Esophagus muscularis mucosa (tissue), 4 donors: ENCODE measurements at regions not wholly inside any gene's neighbourhood (a gene's known extent, or its start where the extent isn't known, plus 50 kb on each side); places are given as distances from the start of the nearest gene placed in this dataset.

Experiments
- DNase-seq: peaks from one replicate; pipeline ENCODE4 v3.0.0-alpha.2; 2017; ENCODE audit errors: extremely low spot score
- H3K27ac ChIP-seq, 4 donors: fragments of 200-600 bp; sonication (generic); replicated peaks in 1 of 4; 1 replicate in 3 of 4; 2 replicates in 1 of 4; pipeline ENCODE4 v1.5.1; 2016 to 2019; ENCODE audit warnings: mild to moderate bottlenecking in 1 of 4
- H3K27me3 ChIP-seq, 4 donors: fragments of 200-600 bp; sonication (generic); one replicate each; pipeline versions ENCODE4 v1.5.1 to v1.6.0; 2016 to 2019
- H3K36me3 ChIP-seq, 4 donors: fragments of 200-600 bp; sonication (generic); one replicate each; pipeline ENCODE4 v1.5.1; 2016 to 2019
- H3K4me1 ChIP-seq, 4 donors: fragments of 200-600 bp; sonication (generic); one replicate each; pipeline ENCODE4 v1.5.1; 2016 to 2019
- H3K4me3 ChIP-seq, 4 donors: fragments of 200-600 bp; sonication (generic); 1 replicate in 2 of 4; 2 replicates in 2 of 4; pipeline ENCODE4 v1.5.1; 2016 to 2019; ENCODE audit warnings: mild to moderate bottlenecking in 4 of 4, moderate library complexity in 1 of 4
- H3K9me3 ChIP-seq, 4 donors: fragments of 200-600 bp; sonication (generic); 1 replicate in 3 of 4; 2 replicates in 1 of 4; pipeline ENCODE4 v1.5.1; 2016 to 2019
- EP300 ChIP-seq: sonication (generic); formaldehyde crosslinking; IDR thresholded peaks from one replicate; pipeline ENCODE4 v1.6.1; 2017; ENCODE audit warnings: antibody characterized with exemption
- POLR2A ChIP-seq: fragments of 450-650 bp; IDR thresholded peaks from one replicate; pipeline ENCODE4 v1.6.1; 2017; ENCODE audit warnings: antibody characterized with exemption, moderate library complexity, mild to moderate bottlenecking, low read depth
- POLR2AphosphoS5 ChIP-seq, 2 donors: sonication (generic); formaldehyde crosslinking; IDR thresholded peaks; one replicate each; pipeline ENCODE4 v1.6.1; 2017; ENCODE audit warnings: antibody characterized with exemption in 2 of 2
- WGBS: methylation state at CpG from one replicate; pipeline ENCODE4 v1.1.5; 2018; 5-methylcytosine and 5-hydroxymethylcytosine counted together
- intact Hi-C: fragments of 100-400 bp; cut with DNase I; formaldehyde crosslinking; loops from one replicate; pipeline ENCODE4 v1.15.1; 2023
- TF ChIP-seq, protein P1 (sequence below), 3 experiments: fragments of 200-600 bp in 2 of 3; fragments of 450-650 bp in 1 of 3; sonication (generic) in 2 of 3; IDR thresholded peaks; one replicate each; pipeline ENCODE4 v1.5.1; 2017 to 2019; ENCODE audit warnings: antibody characterized with exemption in 3 of 3, mild to moderate bottlenecking in 2 of 3, moderate library complexity in 1 of 3

DNA sequence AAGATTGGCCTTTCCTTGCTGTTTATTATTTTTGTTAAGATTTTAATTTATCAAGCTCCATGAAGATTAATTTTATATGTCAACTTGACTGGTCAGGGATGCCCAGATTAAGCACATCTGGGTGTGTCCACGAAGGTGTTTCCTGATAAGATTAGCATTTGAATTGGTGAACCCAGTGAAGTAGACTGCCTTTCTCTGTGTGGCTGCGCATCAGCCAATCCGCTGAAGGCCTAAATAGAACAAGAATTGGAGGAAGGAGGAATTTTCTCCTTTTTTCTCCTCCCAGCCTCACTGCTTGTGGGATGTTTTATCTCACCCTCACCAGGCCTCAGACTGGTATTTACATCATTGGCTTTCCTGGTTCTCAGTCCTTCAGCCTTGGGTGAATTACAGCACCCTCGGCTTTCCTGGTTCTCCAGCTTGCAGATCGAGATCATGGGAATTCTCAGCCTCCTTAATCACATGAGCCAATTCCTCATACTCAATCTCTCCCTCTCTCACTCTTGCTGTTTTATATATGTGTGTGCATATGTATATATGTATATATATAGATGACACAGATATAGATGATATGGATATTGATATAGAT, 135.4 kb upstream of the SPEF2 start:
- Histone ChIP-seq H3K36me3 (no peaks in the 10 kb centered on the region), H3K4me1 (no peaks in the 10 kb centered on the region), H3K9me3 (no peaks in the 10 kb centered on the region), H3K4me3 (no peak overlapping the region), H3K27me3 (no peaks in the 10 kb centered on the region), H3K27ac (no peak overlapping the region)
- intact Hi-C loops, result no loop called here
- 87% methylated on average over 5 of the region's 5 CpGs for WGBS
- TF ChIP-seq EP300, result no peak
- no peak for TF ChIP-seq POLR2A
- TF ChIP-seq POLR2AphosphoS5 (IDR thresholded peaks at IDR 0.05), result no peak
- TF ChIP-seq, protein P1, sequence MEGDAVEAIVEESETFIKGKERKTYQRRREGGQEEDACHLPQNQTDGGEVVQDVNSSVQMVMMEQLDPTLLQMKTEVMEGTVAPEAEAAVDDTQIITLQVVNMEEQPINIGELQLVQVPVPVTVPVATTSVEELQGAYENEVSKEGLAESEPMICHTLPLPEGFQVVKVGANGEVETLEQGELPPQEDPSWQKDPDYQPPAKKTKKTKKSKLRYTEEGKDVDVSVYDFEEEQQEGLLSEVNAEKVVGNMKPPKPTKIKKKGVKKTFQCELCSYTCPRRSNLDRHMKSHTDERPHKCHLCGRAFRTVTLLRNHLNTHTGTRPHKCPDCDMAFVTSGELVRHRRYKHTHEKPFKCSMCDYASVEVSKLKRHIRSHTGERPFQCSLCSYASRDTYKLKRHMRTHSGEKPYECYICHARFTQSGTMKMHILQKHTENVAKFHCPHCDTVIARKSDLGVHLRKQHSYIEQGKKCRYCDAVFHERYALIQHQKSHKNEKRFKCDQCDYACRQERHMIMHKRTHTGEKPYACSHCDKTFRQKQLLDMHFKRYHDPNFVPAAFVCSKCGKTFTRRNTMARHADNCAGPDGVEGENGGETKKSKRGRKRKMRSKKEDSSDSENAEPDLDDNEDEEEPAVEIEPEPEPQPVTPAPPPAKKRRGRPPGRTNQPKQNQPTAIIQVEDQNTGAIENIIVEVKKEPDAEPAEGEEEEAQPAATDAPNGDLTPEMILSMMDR (IDR thresholded peaks at IDR 0.05), result no peak
- DNase-seq, result no peak

DNA sequence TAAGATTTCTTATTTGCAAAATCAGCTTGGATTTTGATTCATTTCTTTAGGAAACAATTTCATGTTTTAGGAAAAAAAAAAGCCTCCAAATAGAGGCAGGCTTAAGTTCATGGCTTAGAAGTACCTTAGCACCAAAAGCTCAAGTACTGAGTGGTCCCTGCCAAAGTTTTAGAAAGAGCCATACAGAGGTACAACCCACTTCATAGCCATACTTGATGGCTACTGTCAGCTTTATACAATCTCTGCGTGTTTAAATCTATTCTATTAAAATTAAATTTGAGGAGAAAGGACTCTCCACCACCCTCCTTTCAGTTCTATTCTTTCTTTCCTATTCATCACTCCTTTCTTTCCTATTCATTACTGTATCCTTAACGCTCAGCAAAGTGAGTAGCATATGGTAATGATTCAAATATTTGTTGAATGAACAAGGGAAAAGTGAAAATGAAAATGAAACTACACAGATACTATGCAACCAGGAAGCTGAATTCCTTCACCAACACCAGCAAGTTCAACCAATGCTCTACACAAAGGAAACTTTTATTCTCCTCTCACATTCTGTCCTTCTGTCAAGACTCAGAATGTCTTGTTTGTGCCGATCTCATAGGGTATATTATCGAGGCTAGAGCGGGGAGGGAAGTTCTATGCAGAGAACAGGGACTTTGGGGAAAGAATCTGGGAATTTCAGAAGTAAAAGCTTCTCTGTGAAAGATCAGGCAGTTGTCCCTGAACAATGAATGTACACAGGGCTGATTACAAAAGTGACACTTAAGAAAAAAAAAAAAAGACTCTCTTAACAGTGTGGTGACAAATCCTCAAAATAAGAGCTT, 138.6 kb upstream of the SPEF2 start:
- WGBS, result 68% methylated on average over 5 of the region's 5 CpGs
- Histone ChIP-seq H3K9me3 (no peaks in the 10 kb centered on the region), H3K4me3 (peak overlapping the region; percentile 8 to 46 (median 26)), H3K27me3 (no peaks in the 10 kb centered on the region), H3K27ac (peak overlapping the region in 1 of 4 donors; percentile 34), H3K36me3 (no peaks in the 10 kb centered on the region), H3K4me1 (no peaks in the 10 kb centered on the region)
- no peak for DNase-seq
- no peak for TF ChIP-seq POLR2AphosphoS5 (IDR thresholded peaks at IDR 0.05)
- TF ChIP-seq POLR2A, result no peak
- TF ChIP-seq, protein P1 (IDR thresholded peaks at IDR 0.05), result no peak
- TF ChIP-seq EP300, result no peak
- intact Hi-C loops, result no loop called here

DNA sequence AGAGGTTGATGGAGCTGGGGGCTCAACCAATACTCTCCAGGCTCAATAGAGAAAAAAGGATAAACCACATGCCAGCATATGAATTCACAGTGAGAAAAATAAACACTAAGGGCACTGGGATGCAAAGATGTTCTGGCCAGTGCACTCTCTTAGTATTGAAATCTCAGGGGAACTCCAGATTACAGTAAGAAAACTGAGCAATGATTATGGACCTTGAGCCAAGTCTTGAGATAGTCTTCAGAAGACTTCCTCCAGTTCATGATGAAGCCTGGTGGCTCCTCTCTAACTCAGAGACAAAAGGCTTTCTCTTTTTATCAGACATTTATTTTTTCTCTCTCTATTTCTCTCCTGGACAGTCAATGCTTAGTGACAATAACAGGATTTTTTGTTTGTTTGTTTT, 139.8 kb upstream of the SPEF2 start:
- no peaks in the 10 kb centered on the region for H3K27me3 ChIP-seq
- H3K36me3 ChIP-seq, result no peaks in the 10 kb centered on the region
- TF ChIP-seq POLR2A (no peak), EP300 (no peak), POLR2AphosphoS5 (IDR thresholded peaks at IDR 0.05) (no peak)
- TF ChIP-seq, protein P1 (IDR thresholded peaks at IDR 0.05), result no peak
- no peak for DNase-seq
- no peak overlapping the region for H3K27ac ChIP-seq
- no peaks in the 10 kb centered on the region for H3K4me1 ChIP-seq
- intact Hi-C loops, result no loop called here
- H3K9me3 ChIP-seq, result no peaks in the 10 kb centered on the region
- H3K4me3 ChIP-seq, result no peak overlapping the region

DNA sequence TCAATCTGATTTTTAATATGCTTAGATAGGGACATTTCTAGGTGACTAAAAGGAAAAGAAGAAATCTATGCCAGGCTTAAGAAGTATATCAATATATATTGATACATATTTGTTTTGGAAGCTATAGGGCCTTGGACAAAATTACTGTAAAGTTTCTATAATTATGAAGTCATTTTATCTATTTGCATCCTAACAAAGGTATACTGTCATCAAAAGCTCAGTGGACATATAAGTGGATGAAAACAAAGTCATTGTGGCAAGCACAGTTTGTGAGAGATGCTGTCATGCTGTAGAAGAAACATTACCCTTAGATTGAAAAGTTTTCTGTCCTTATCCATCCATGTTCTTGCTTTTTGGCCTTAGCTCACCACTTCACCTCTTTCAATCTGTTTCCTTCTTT, 140.3 kb upstream of the SPEF2 start:
- no peak for DNase-seq
- TF ChIP-seq, protein P1 (IDR thresholded peaks at IDR 0.05), result no peak
- TF ChIP-seq EP300 (no peak), POLR2A (no peak), POLR2AphosphoS5 (IDR thresholded peaks at IDR 0.05) (no peak)
- Histone ChIP-seq H3K36me3 (no peaks in the 10 kb centered on the region), H3K9me3 (no peaks in the 10 kb centered on the region), H3K4me3 (no peak overlapping the region), H3K4me1 (no peaks in the 10 kb centered on the region), H3K27me3 (no peaks in the 10 kb centered on the region), H3K27ac (no peak overlapping the region)
- intact Hi-C loops, result no loop called here
